HEK293 (cell line): ENCODE measurements at regions not wholly inside any gene's neighbourhood (a gene's known extent, or its start where the extent isn't known, plus 50 kb on each side); places are given as distances from the start of the nearest gene placed in this dataset.

ENCODE experiments used
- CTCF ChIA-PET: fragments of 350-600 bp; formaldehyde crosslinking; extraction: SDS; loops from one replicate; lab custom pipeline; 2021; ENCODE audit warnings: antibody characterized with exemption; lab: Yijun Ruan, JAX
- POLR2A ChIA-PET: fragments of 300-600 bp; formaldehyde crosslinking; extraction: SDS; loops from one replicate; lab custom pipeline; 2020; ENCODE audit warnings: antibody characterized with exemption, inconsistent platforms; lab: Yijun Ruan, JAX
- H3K27ac ChIP-seq: fragments of 200-500 bp; sonication (Bioruptor generic); 2 replicates; pipeline ENCODE4 v1.5.1; 2014; ENCODE audit warnings: low read depth, low read length, control low read depth, inconsistent platforms; ENCODE audit errors: extremely low read depth
- H3K36me3 ChIP-seq, 2 experiments: fragments of 200-500 bp in 1 of 2; sonication (Bioruptor generic) in 1 of 2; 1 replicate in 1 of 2; 2 replicates in 1 of 2; pipeline ENCODE4 v1.5.1; 2014 to 2017; ENCODE audit warnings: inconsistent platforms in 2 of 2, low read length in 2 of 2; ENCODE audit not compliant: control insufficient read depth in 2 of 2, insufficient read depth in 1 of 2
- H3K4me1 ChIP-seq: fragments of 200-500 bp; sonication (Bioruptor generic); 2 replicates; pipeline ENCODE4 v1.5.1; 2014; ENCODE audit warnings: mild to moderate bottlenecking, low read length, inconsistent platforms; ENCODE audit not compliant: control insufficient read depth, insufficient read depth
- H3K4me3 ChIP-seq: 2 replicates; pipeline ENCODE4 v1.5.1; 2011; ENCODE audit warnings: low read depth, mild to moderate bottlenecking, control low read depth, low read length, moderate library complexity
- H3K9me3 ChIP-seq: fragments of 200-500 bp; sonication (Bioruptor generic); 2 replicates; pipeline ENCODE4 v1.5.1; 2014; ENCODE audit warnings: low read depth, low read length, inconsistent platforms; ENCODE audit not compliant: control insufficient read depth, insufficient read depth
- CTCF ChIP-seq: fragments of 450-650 bp; formaldehyde crosslinking; IDR thresholded peaks from 2 replicates; pipeline ENCODE4 v1.5.1; 2016; ENCODE audit warnings: missing biosample characterization, missing genetic modification characterization
- GLIS1 ChIP-seq: fragments of 450-650 bp; formaldehyde crosslinking; IDR thresholded peaks from 2 replicates; pipeline ENCODE4 v1.5.1; 2016; ENCODE audit warnings: missing biosample characterization, missing genetic modification characterization
- HOXA7 ChIP-seq: sonication (generic); formaldehyde crosslinking; IDR thresholded peaks from 2 replicates; pipeline ENCODE4 v1.8.1; 2022; ENCODE audit warnings: missing genetic modification reagents, borderline replicate concordance
- MEIS1 ChIP-seq: sonication (generic); formaldehyde crosslinking; IDR thresholded peaks from 2 replicates; pipeline ENCODE4 v1.8.1; 2022; ENCODE audit warnings: missing genetic modification reagents, mild to moderate bottlenecking, borderline replicate concordance
- PRDM1 ChIP-seq: fragments of 450-650 bp; formaldehyde crosslinking; IDR thresholded peaks from 2 replicates; pipeline ENCODE4; 2016; ENCODE audit warnings: missing biosample characterization, missing genetic modification characterization
- SETDB1 ChIP-seq: IDR thresholded peaks from one replicate; pipeline ENCODE4 v1.6.1; 2017; ENCODE audit warnings: mild to moderate bottlenecking, low read length, moderate library complexity, mixed read lengths; ENCODE audit not compliant: insufficient read length
- ZBTB48 ChIP-seq: fragments of 450-650 bp; formaldehyde crosslinking; IDR thresholded peaks from 2 replicates; pipeline ENCODE4 v1.5.1; 2016; ENCODE audit warnings: missing biosample characterization, missing genetic modification characterization
- ZBTB7A ChIP-seq: fragments of 450-650 bp; formaldehyde crosslinking; IDR thresholded peaks from 2 replicates; pipeline ENCODE4 v1.5.1; 2016; ENCODE audit warnings: low read depth, missing biosample characterization, missing genetic modification characterization
- ZIC2 ChIP-seq: fragments of 450-650 bp; formaldehyde crosslinking; IDR thresholded peaks from 2 replicates; pipeline ENCODE4 v1.5.1; 2016; ENCODE audit warnings: missing biosample characterization, missing genetic modification characterization
- ZNF146 ChIP-seq: fragments of 450-650 bp; formaldehyde crosslinking; IDR thresholded peaks from 2 replicates; pipeline ENCODE4 v1.5.1; 2016; ENCODE audit warnings: missing biosample characterization, missing genetic modification characterization
- ZNF169 ChIP-seq: fragments of 450-650 bp; formaldehyde crosslinking; IDR thresholded peaks from 2 replicates; pipeline ENCODE4 v1.5.1; 2016; ENCODE audit warnings: missing biosample characterization, missing genetic modification characterization
- ZNF184 ChIP-seq: fragments of 450-650 bp; IDR thresholded peaks from 2 replicates; pipeline ENCODE4 v1.5.1; 2018; ENCODE audit warnings: missing biosample characterization, mild to moderate bottlenecking, missing genetic modification characterization
- ZNF24 ChIP-seq: fragments of 450-650 bp; formaldehyde crosslinking; IDR thresholded peaks from 2 replicates; pipeline ENCODE4 v1.5.1; 2016; ENCODE audit warnings: missing biosample characterization, missing genetic modification characterization
- ZNF274 ChIP-seq, 2 experiments: fragments of 200-500 bp in 1 of 2; fragments of 450-650 bp in 1 of 2; sonication (Bioruptor generic) in 1 of 2; formaldehyde crosslinking in 1 of 2; IDR thresholded peaks; 2 replicates each; pipeline versions ENCODE4 v1.5.1 to v1.6.1; 2014 to 2016; ENCODE audit warnings: borderline replicate concordance in 1 of 2, inconsistent platforms in 1 of 2, low read length in 1 of 2, missing biosample characterization in 1 of 2, missing genetic modification characterization in 1 of 2
- ZNF350 ChIP-seq: fragments of 450-650 bp; formaldehyde crosslinking; IDR thresholded peaks from 2 replicates; pipeline ENCODE4 v1.5.0; 2017; ENCODE audit warnings: missing biosample characterization, mild to moderate bottlenecking, missing genetic modification characterization
- ZNF423 ChIP-seq: fragments of 450-650 bp; formaldehyde crosslinking; IDR thresholded peaks from 2 replicates; pipeline ENCODE4 v1.5.1; 2016; ENCODE audit warnings: missing biosample characterization, missing genetic modification characterization
- ZNF488 ChIP-seq: fragments of 450-650 bp; formaldehyde crosslinking; IDR thresholded peaks from 2 replicates; pipeline ENCODE4 v1.5.1; 2016; ENCODE audit warnings: missing biosample characterization, missing genetic modification characterization
- ZNF521 ChIP-seq: fragments of 450-650 bp; formaldehyde crosslinking; IDR thresholded peaks from 2 replicates; pipeline ENCODE4 v1.5.1; 2017; ENCODE audit warnings: missing biosample characterization, mild to moderate bottlenecking, missing genetic modification characterization
- ZNF768 ChIP-seq: fragments of 450-650 bp; formaldehyde crosslinking; IDR thresholded peaks from 2 replicates; pipeline ENCODE4 v1.5.1; 2018; ENCODE audit warnings: missing biosample characterization, mild to moderate bottlenecking, missing genetic modification characterization
- ZNF777 ChIP-seq: fragments of 450-650 bp; formaldehyde crosslinking; IDR thresholded peaks from 2 replicates; pipeline ENCODE4 v1.5.1; 2017; ENCODE audit warnings: missing biosample characterization, missing genetic modification characterization, borderline replicate concordance
- ZSCAN16 ChIP-seq: fragments of 450-650 bp; formaldehyde crosslinking; IDR thresholded peaks from 2 replicates; pipeline ENCODE4 v1.5.1; 2016; ENCODE audit warnings: missing biosample characterization, missing genetic modification characterization
- TF ChIP-seq, protein P1 (sequence below): fragments of 450-650 bp; formaldehyde crosslinking; optimal IDR thresholded peaks from 2 replicates; pipeline ENCODE3; 2016; ENCODE audit warnings: missing biosample characterization, mild to moderate bottlenecking, missing genetic modification characterization
- TF ChIP-seq, protein P2 (sequence below): fragments of 450-650 bp; formaldehyde crosslinking; IDR thresholded peaks from 2 replicates; pipeline ENCODE4 v1.5.1; 2016; ENCODE audit warnings: missing biosample characterization, missing genetic modification characterization

- no peaks in the 10 kb centered on the region for H3K36me3 ChIP-seq
- no peak for TF ChIP-seq ZNF521 (tag by site-specific recombination)
- TF ChIP-seq ZBTB7A, result no peak
- TF ChIP-seq PRDM1, result peak; percentile 90
- no peak for TF ChIP-seq GLIS1 (tag by site-specific recombination)
- no peak for TF ChIP-seq MEIS1 (CRISPR knock-in tag)
- no peak for TF ChIP-seq ZNF488 (tag by site-specific recombination)
- no peak for TF ChIP-seq ZBTB48 (tag by site-specific recombination)
- no peaks in the 10 kb centered on the region for H3K9me3 ChIP-seq
- POLR2A ChIA-PET, result no interaction called here
- CTCF ChIA-PET, result interaction anchor here (0.5 to 0.6 kb wide), 2 partner anchors 375 to 766 kb away, joined by 3 read pairs; no protein-coding TSS in a partner anchor
- H3K27ac ChIP-seq, result no peak overlapping the region
- H3K4me3 ChIP-seq, result no peak overlapping the region
- no peaks in the 10 kb centered on the region for H3K4me1 ChIP-seq
Measured at GRCh38 chr6:112804638-112805330, 457.7 kb downstream of the RFPL4B start.

GRCh38 chr6:112806163-112806865, 459.2 kb downstream of the RFPL4B start:
- H3K9me3 ChIP-seq, result no peaks in the 10 kb centered on the region
- POLR2A ChIA-PET, result no interaction called here
- TF ChIP-seq ZNF146 (no peak), ZNF169 (tag by site-specific recombination) (no peak), ZNF777 (tag by site-specific recombination) (no peak), ZNF423 (tag by site-specific recombination) (no peak), CTCF (no peak), HOXA7 (CRISPR knock-in tag) (no peak), ZIC2 (tag by site-specific recombination) (no peak), ZNF274 (IDR thresholded peaks at IDR 0.05; ENCODE audit: low read length) (no peak), ZNF274 (tag by site-specific recombination; IDR thresholded peaks at IDR 0.05; ENCODE audit: borderline replicate concordance) (no peak), ZNF350 (tag by site-specific recombination) (no peak), ZSCAN16 (tag by site-specific recombination) (no peak), SETDB1 (no peak), ZNF184 (tag by site-specific recombination) (no peak), ZNF768 (tag by site-specific recombination) (no peak), PRDM1 (no peak), ZNF24 (no peak)
- TF ChIP-seq, protein P1, sequence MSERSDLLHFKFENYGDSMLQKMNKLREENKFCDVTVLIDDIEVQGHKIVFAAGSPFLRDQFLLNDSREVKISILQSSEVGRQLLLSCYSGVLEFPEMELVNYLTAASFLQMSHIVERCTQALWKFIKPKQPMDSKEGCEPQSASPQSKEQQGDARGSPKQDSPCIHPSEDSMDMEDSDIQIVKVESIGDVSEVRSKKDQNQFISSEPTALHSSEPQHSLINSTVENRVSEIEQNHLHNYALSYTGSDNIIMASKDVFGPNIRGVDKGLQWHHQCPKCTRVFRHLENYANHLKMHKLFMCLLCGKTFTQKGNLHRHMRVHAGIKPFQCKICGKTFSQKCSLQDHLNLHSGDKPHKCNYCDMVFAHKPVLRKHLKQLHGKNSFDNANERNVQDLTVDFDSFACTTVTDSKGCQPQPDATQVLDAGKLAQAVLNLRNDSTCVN (tag by site-specific recombination), result no peak
- TF ChIP-seq, protein P2, sequence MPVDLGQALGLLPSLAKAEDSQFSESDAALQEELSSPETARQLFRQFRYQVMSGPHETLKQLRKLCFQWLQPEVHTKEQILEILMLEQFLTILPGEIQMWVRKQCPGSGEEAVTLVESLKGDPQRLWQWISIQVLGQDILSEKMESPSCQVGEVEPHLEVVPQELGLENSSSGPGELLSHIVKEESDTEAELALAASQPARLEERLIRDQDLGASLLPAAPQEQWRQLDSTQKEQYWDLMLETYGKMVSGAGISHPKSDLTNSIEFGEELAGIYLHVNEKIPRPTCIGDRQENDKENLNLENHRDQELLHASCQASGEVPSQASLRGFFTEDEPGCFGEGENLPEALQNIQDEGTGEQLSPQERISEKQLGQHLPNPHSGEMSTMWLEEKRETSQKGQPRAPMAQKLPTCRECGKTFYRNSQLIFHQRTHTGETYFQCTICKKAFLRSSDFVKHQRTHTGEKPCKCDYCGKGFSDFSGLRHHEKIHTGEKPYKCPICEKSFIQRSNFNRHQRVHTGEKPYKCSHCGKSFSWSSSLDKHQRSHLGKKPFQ (tag by site-specific recombination), result no peak
- H3K4me3 ChIP-seq, result no peak overlapping the region
- CTCF ChIA-PET, result no interaction called here
- no peak overlapping the region for H3K27ac ChIP-seq
- H3K36me3 ChIP-seq, result no peaks in the 10 kb centered on the region
- H3K4me1 ChIP-seq, result no peaks in the 10 kb centered on the region
